HEK293 (cell line): ENCODE measurements at regions not wholly inside any gene's neighbourhood (a gene's known extent, or its start where the extent isn't known, plus 50 kb on each side); places are given as distances from the start of the nearest gene placed in this dataset.

Experiments used
- CTCF ChIP-seq: fragments of 450-650 bp; formaldehyde crosslinking; IDR thresholded peaks from 2 replicates; pipeline ENCODE4 v1.5.1; 2016; ENCODE audit warnings: missing biosample characterization, missing genetic modification characterization
- REPIN1 ChIP-seq: fragments of 450-650 bp; formaldehyde crosslinking; IDR thresholded peaks from 2 replicates; pipeline ENCODE4 v1.5.1; 2017; ENCODE audit warnings: missing biosample characterization, missing genetic modification characterization, low read depth
- ZNF404 ChIP-seq: fragments of 450-650 bp; formaldehyde crosslinking; IDR thresholded peaks from 2 replicates; pipeline ENCODE4 v1.5.1; 2017; ENCODE audit warnings: missing biosample characterization, missing genetic modification characterization
- ZNF580 ChIP-seq: fragments of 450-650 bp; formaldehyde crosslinking; IDR thresholded peaks from 2 replicates; pipeline ENCODE4 v1.5.1; 2016; ENCODE audit warnings: missing biosample characterization, missing genetic modification characterization
- ZNF704 ChIP-seq: fragments of 450-650 bp; formaldehyde crosslinking; IDR thresholded peaks from 2 replicates; pipeline ENCODE4 v1.5.1; 2016; ENCODE audit warnings: missing biosample characterization, missing genetic modification characterization
- ZNF747 ChIP-seq: fragments of 450-650 bp; formaldehyde crosslinking; IDR thresholded peaks from 2 replicates; pipeline ENCODE4 v1.5.1; 2016; ENCODE audit warnings: missing biosample characterization, missing genetic modification characterization

GRCh38 chr4:114302472-114302871 lies 296.1 kb upstream of the UGT8 start:
- TF ChIP-seq CTCF (tag by site-specific recombination) (no peak), ZNF704 (no peak), ZNF404 (tag by site-specific recombination) (no peak), REPIN1 (tag by site-specific recombination) (no peak), ZNF747 (tag by site-specific recombination) (no peak), ZNF580 (tag by site-specific recombination) (no peak)
